HG03139 (cell line): ENCODE measurements at regions not wholly inside any gene's neighbourhood (a gene's known extent, or its start where the extent isn't known, plus 50 kb on each side); places are given as distances from the start of the nearest gene placed in this dataset.

Source experiments
- ATAC-seq: cut with Tn5 transposase; IDR thresholded peaks from one replicate; pipeline ENCODE4 v1.9.1; 2021; ENCODE audit not compliant: unreplicated experiment

GRCh38 chr15:96075895-96076294, 254.6 kb upstream of the NR2F2 start:
- no peak for ATAC-seq

- no peak for ATAC-seq
Measured at GRCh38 chr15:96076350-96076749, 254.2 kb upstream of the NR2F2 start.

GRCh38 chr15:96079041-96079440, 251.5 kb upstream of the NR2F2 start:
- ATAC-seq: no peak

- ATAC-seq: no peak
Measured at GRCh38 chr15:96079882-96080281, 250.6 kb upstream of the NR2F2 start.

GRCh38 chr15:96086164-96086563, 244.3 kb upstream of the NR2F2 start:
- ATAC-seq: no peak

- no peak for ATAC-seq
Measured at GRCh38 chr15:96087180-96087884, 243.2 kb upstream of the NR2F2 start.

GRCh38 chr15:96088650-96089049, 241.8 kb upstream of the NR2F2 start:
- no peak for ATAC-seq

- no peak for ATAC-seq
Measured at GRCh38 chr15:96089405-96090058, 241.0 kb upstream of the NR2F2 start.

GRCh38 chr15:96092186-96092585, 238.3 kb upstream of the NR2F2 start:
- ATAC-seq: no peak

GRCh38 chr15:96093063-96093462, 237.4 kb upstream of the NR2F2 start:
- no peak for ATAC-seq

- no peak for ATAC-seq
Measured at GRCh38 chr15:96097661-96098060, 232.8 kb upstream of the NR2F2 start.

- no peak for ATAC-seq
Measured at GRCh38 chr15:96102631-96103030, 227.9 kb upstream of the NR2F2 start.

- no peak for ATAC-seq
Measured at GRCh38 chr15:96106181-96106580, 224.3 kb upstream of the NR2F2 start.

GRCh38 chr15:96106628-96107027, 223.9 kb upstream of the NR2F2 start:
- ATAC-seq: no peak

- ATAC-seq: no peak
Measured at GRCh38 chr15:96107916-96108315, 222.6 kb upstream of the NR2F2 start.

- no peak for ATAC-seq
Measured at GRCh38 chr15:96108405-96108804, 222.1 kb upstream of the NR2F2 start.

- no peak for ATAC-seq
Measured at GRCh38 chr15:96109820-96110219, 220.7 kb upstream of the NR2F2 start.

GRCh38 chr15:96112018-96112417, 218.5 kb upstream of the NR2F2 start:
- ATAC-seq: no peak

GRCh38 chr15:96115642-96116041, 214.9 kb upstream of the NR2F2 start:
- no peak for ATAC-seq

GRCh38 chr15:96117270-96117669, 213.2 kb upstream of the NR2F2 start:
- no peak for ATAC-seq

GRCh38 chr15:96119734-96120133, 210.8 kb upstream of the NR2F2 start:
- no peak for ATAC-seq

- ATAC-seq: no peak
Measured at GRCh38 chr15:96121086-96121920, 209.2 kb upstream of the NR2F2 start.
